Thymus (tissue), 11 donors: ENCODE measurements at regions not wholly inside any gene's neighbourhood (a gene's known extent, or its start where the extent isn't known, plus 50 kb on each side); places are given as distances from the start of the nearest gene placed in this dataset.

Source experiments
- DNase-seq, 9 donors: peaks; one replicate each; pipeline ENCODE4 v3.0.0-alpha.2; 2013; ENCODE audit warnings: low spot score in 9 of 9, low read depth in 6 of 9, missing footprints in 1 of 9
- H3K27ac ChIP-seq, 2 donors: one replicate each; pipeline ENCODE4 v1.5.1; 2013; ENCODE audit warnings: control low read depth in 1 of 2, low read depth in 1 of 2, low read length in 1 of 2, mild to moderate bottlenecking in 1 of 2, moderate library complexity in 1 of 2
- H3K27me3 ChIP-seq, 2 donors: one replicate each; pipeline ENCODE4 v1.5.1; 2013; ENCODE audit warnings: low read length in 1 of 2; ENCODE audit not compliant: control insufficient read depth in 2 of 2, insufficient read depth in 1 of 2
- H3K36me3 ChIP-seq, 2 donors: one replicate each; pipeline ENCODE4 v1.5.1; 2013; ENCODE audit warnings: low read length in 1 of 2, mild to moderate bottlenecking in 1 of 2, moderate library complexity in 1 of 2; ENCODE audit not compliant: control insufficient read depth in 2 of 2, insufficient read depth in 2 of 2
- H3K4me1 ChIP-seq, 2 donors: one replicate each; pipeline ENCODE4 v1.5.1; 2013; ENCODE audit warnings: low read length in 2 of 2; ENCODE audit not compliant: control insufficient read depth in 2 of 2, insufficient read depth in 2 of 2
- H3K4me3 ChIP-seq, 2 donors: one replicate each; pipeline ENCODE4 v1.5.1; 2013; ENCODE audit warnings: low read length in 2 of 2, control low read depth in 1 of 2, mild to moderate bottlenecking in 1 of 2
- H3K9me3 ChIP-seq, 2 donors: one replicate each; pipeline ENCODE4 v1.5.1; 2013; ENCODE audit warnings: low read length in 1 of 2, mild to moderate bottlenecking in 1 of 2; ENCODE audit not compliant: control insufficient read depth in 2 of 2, insufficient read depth in 1 of 2
- WGBS: extraction: QIAGEN DNeasy Blood & Tissue Kit; methylation state at CpG from one replicate; pipeline ENCODE4 v1.1.7; 2013; 5-methylcytosine and 5-hydroxymethylcytosine counted together
- donor health status: healthy.

DNA sequence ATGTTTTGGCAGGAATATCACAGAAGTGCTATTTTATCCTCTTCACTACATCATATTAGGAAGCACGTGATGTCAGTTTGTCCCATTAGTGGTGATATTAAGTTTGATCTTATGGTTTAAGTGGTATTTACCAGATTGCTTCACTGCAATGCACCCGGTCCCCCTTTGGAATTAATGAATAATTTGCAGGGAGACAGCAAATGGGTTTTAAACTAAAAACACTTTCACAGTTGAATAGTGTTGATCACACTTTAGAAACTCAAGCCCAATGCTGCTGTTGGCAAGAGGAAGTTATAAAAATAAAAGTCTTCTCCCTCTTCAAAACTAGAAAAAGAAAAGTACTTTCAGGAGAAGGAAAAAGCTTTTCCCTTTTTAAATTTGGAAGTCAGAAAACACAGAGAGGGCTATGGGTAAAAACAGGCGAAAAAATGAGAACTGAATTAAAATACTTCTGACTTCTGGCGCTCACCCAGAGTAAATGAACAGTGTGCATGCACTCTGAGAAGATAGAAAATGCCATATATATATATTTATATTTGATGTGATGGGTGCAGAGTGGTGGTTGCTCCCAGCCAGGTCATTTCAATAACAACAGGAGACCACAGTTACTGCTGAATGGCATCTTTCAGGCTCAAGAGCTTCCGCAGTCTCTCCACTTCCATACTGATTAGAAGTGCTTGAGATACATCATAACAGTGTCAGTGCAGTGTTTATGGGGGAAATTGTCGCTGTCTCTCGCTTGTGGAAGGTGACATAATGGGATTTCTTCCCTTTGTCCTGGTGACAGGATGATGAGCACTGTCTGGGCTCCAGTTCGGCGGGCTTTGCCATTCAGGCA, 278.0 kb downstream of the ZSWIM6 start:
- no peaks in the 10 kb centered on the region for H3K9me3 ChIP-seq
- no peaks in the 10 kb centered on the region for H3K36me3 ChIP-seq
- 92% methylated on average over 9 of the region's 9 CpGs for WGBS
- no peak overlapping the region for H3K27ac ChIP-seq
- DNase-seq, result no peak
- H3K4me1 ChIP-seq, result no peaks in the 10 kb centered on the region
- no peaks in the 10 kb centered on the region for H3K27me3 ChIP-seq
- H3K4me3 ChIP-seq, result no peak overlapping the region

DNA sequence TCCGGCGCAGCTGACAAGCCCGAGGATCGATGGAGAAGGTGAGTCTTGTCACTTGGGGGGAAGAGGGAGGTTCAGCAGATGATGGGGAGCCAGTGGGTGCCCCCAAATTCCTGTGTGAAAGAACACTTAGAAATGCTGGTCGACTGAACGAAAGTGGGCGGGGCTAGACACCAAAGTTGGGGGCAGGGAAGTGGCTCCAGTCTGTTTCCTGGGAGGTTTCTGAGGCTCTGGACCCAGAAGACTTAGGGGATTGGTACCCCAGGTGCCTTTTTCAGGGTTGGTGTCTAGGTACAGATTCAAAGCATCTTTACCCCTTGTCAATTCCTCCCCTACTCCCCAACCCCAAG, 278.6 kb downstream of the ZSWIM6 start:
- no peak overlapping the region for H3K27ac ChIP-seq
- no peak overlapping the region for H3K4me3 ChIP-seq
- DNase-seq, result no peak
- no peaks in the 10 kb centered on the region for H3K9me3 ChIP-seq
- no peaks in the 10 kb centered on the region for H3K27me3 ChIP-seq
- no peaks in the 10 kb centered on the region for H3K4me1 ChIP-seq
- 92% methylated on average over 7 of the region's 7 CpGs for WGBS
- H3K36me3 ChIP-seq, result no peaks in the 10 kb centered on the region

DNA sequence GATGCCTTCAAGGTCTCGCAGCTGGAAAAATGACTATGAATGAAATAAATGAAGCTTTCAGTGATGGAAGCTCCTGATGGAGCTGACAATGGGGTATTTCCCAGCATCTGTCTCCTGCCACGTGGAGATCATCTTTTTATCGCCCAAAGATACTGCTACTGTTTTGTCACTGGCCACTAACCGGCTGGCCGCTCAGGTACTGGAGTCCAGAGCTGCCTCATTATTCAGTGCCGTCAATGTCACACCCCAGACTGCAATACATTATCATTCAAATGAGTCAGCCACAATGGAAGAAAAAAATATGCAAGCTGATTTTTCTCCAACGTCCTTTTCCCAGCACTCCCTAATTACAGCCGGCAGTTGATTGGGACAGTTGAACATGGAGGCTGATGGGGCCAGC, 280.4 kb downstream of the ZSWIM6 start:
- H3K9me3 ChIP-seq, result no peaks in the 10 kb centered on the region
- H3K36me3 ChIP-seq, result no peaks in the 10 kb centered on the region
- no peaks in the 10 kb centered on the region for H3K4me1 ChIP-seq
- no peak overlapping the region for H3K27ac ChIP-seq
- DNase-seq, result no peak
- 96% methylated on average over 8 of the region's 8 CpGs for WGBS
- H3K4me3 ChIP-seq, result no peak overlapping the region
- H3K27me3 ChIP-seq, result no peaks in the 10 kb centered on the region

DNA sequence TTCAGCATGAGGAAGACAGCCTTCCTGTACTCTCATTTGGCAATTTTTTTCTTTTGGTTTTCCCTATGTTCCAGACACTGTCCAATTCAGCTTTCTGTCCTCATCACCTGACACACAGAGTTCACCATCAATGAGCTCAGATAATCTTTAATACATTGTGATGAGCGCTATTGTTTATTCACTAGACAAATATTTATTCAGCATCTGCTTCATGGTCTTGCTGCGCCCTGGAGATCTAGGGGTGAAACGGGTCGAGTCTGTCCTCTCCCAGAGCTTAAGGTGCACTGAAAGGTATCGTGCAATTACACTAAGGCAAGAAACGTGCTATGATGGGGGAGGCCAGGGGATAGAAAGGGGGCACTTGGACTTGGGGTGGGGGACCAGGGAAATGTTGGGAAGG, 281.6 kb downstream of the ZSWIM6 start:
- no peaks in the 10 kb centered on the region for H3K36me3 ChIP-seq
- H3K27ac ChIP-seq, result no peak overlapping the region
- DNase-seq, result no peak
- H3K27me3 ChIP-seq, result no peaks in the 10 kb centered on the region
- no peaks in the 10 kb centered on the region for H3K9me3 ChIP-seq
- WGBS, result 97% methylated on average over 6 of the region's 6 CpGs
- no peaks in the 10 kb centered on the region for H3K4me1 ChIP-seq
- H3K4me3 ChIP-seq, result no peak overlapping the region

DNA sequence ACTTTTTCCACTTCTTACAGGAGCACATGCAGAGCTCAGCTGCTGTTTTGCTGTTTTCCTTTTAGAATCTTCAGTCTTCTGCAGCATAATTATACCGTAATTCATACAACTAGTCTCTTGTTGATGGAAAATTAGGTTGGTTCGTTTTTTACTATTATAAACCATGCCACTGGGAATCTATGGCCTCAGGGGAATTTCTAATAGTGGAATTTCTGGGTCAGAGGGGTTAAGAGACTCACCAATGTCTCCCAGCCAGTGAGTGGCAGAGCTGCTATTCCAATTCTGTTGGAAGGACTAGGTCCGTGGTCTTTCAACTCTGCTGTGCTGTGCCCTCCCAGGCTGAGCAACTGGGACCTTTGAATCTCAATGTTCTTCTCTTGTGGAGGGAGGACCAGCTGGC, 282.5 kb downstream of the ZSWIM6 start:
- no peaks in the 10 kb centered on the region for H3K4me1 ChIP-seq
- H3K4me3 ChIP-seq, result no peak overlapping the region
- no peak for DNase-seq
- WGBS, result 97% methylated on average over 3 of the region's 3 CpGs
- H3K9me3 ChIP-seq, result no peaks in the 10 kb centered on the region
- no peak overlapping the region for H3K27ac ChIP-seq
- no peaks in the 10 kb centered on the region for H3K36me3 ChIP-seq
- H3K27me3 ChIP-seq, result no peaks in the 10 kb centered on the region

DNA sequence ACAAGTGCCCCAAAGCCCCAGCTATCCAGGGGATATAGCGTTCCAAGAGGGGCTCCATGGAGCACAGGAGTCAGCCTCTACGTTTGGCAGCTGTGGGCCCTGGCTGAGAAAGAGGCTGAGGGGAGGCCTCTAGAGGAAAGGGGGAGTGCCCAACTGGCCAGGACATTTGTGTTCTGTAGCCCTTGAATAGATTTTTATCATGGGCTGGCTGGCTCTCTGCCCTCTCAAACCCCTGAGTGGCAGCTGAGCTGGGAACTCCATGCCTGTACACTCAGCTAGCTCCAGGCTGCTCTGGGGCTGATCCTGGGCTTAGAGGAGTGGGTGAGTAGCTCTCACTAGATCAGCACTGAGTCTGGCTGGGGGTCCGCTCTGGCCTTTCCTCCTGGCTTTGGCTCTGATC, 285.0 kb downstream of the ZSWIM6 start:
- no peak overlapping the region for H3K27ac ChIP-seq

DNA sequence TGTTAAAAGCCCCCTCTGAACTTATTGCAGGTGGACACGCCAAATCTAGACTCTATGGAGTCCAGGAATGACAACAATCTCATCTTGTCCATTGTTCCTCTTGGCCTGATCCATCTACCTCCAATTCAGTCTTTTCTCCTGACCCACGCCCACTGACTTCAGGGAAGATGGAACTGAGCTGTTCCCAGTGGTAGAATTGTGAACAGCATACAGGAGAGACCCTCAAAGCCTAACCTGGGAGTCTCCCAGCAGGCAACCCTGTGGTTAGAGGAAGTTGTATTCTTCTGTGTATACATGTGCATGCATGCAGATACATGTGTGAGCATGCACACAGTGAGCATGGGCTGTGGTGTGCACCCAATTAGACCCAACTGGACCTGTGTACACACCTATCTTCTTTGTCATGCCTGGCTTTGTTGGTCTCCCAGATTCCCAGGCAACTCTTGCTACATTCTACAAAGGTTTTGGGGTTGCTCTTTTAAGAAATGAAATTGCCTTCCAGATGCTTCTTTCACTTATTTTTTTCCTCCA, 286.0 kb downstream of the ZSWIM6 start:
- no peak for DNase-seq
- Histone ChIP-seq H3K27ac (no peak overlapping the region), H3K27me3 (no peaks in the 10 kb centered on the region), H3K36me3 (no peaks in the 10 kb centered on the region), H3K4me1 (no peaks in the 10 kb centered on the region), H3K9me3 (no peaks in the 10 kb centered on the region), H3K4me3 (no peak overlapping the region)
- 98% methylated on average over 2 of the region's 2 CpGs for WGBS

More for the DNA sequence above, 285.0 kb downstream of the ZSWIM6 start:
- DNase-seq, result no peak
- Histone ChIP-seq H3K36me3 (no peaks in the 10 kb centered on the region), H3K27me3 (no peaks in the 10 kb centered on the region), H3K4me3 (no peak overlapping the region), H3K9me3 (no peaks in the 10 kb centered on the region), H3K4me1 (no peaks in the 10 kb centered on the region)
- 96% methylated on average over 3 of the region's 3 CpGs for WGBS

DNA sequence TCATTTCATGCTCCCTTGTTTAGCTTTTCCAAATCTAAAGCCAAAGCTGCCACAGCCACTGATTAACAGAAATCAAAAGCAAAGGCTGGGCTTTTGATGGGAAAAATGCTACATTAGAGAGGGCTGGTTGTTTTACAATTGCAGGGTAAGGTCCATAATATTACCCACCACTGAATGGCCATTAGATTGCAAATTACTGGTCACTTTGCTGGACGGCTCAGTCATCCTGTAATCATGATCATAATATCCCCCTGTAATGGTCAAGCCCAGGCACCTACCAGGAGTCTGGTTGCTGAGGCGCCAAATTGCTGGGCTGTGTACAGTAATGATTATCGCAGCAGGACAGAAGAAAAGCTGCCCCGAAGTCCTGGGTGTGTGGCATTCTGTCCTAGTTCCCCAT, 286.5 kb downstream of the ZSWIM6 start:
- no peaks in the 10 kb centered on the region for H3K36me3 ChIP-seq
- H3K4me1 ChIP-seq, result no peaks in the 10 kb centered on the region
- H3K4me3 ChIP-seq, result no peak overlapping the region
- WGBS, result 97% methylated on average over 4 of the region's 4 CpGs
- H3K27ac ChIP-seq, result no peak overlapping the region
- DNase-seq, result no peak
- no peaks in the 10 kb centered on the region for H3K9me3 ChIP-seq
- H3K27me3 ChIP-seq, result no peaks in the 10 kb centered on the region

DNA sequence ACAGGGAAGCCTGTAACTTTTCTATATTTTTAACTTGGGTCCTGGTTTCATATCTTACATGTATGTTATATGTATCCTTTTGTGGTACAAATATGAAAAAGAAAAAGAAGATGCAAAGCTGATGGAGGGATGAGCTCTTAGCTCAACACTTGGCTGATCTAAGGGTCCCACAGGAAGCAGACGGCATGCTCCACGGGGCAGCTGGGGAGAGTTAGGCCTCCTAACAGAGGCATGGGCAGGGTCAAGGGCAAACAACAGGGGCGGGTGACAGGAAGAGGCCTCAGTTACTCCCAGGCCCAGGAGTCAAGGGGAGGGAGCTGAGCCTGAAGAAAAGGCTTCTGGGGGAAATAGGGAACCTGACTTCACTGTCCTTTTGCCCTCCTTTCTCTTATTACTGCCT, 287.2 kb downstream of the ZSWIM6 start:
- no peaks in the 10 kb centered on the region for H3K4me1 ChIP-seq
- no peaks in the 10 kb centered on the region for H3K9me3 ChIP-seq
- no peak for DNase-seq
- WGBS, result 89% methylated on average over 3 of the region's 3 CpGs
- H3K27me3 ChIP-seq, result no peaks in the 10 kb centered on the region
- H3K27ac ChIP-seq, result no peak overlapping the region
- no peak overlapping the region for H3K4me3 ChIP-seq
- H3K36me3 ChIP-seq, result no peaks in the 10 kb centered on the region
